ENCODE measurements at regions not wholly inside any gene's neighbourhood (a gene's known extent, or its start where the extent isn't known, plus 50 kb on each side); places are given as distances from the start of the nearest gene placed in this dataset.

- peak in 1 of 5 donors; percentile 1 for DNase-seq
- no peak for TF ChIP-seq CTCF (IDR thresholded peaks at IDR 0.05; ENCODE audit: borderline replicate concordance, extremely low read depth, insufficient read depth)
- Histone ChIP-seq H3K9ac (ENCODE audit: low read length in 3 of 3) (no peak overlapping the region), H3K9me3 (ENCODE audit: control insufficient read depth in 2 of 3, insufficient read depth in 1 of 3, low read length in 3 of 3) (no peaks in the 10 kb centered on the region), H3K27me3 (ENCODE audit: control insufficient read depth, insufficient read depth, low read length) (no peaks in the 10 kb centered on the region), H3K36me3 (ENCODE audit: control insufficient read depth in 2 of 3, insufficient read depth in 3 of 3, low read length in 3 of 3) (no peaks in the 10 kb centered on the region), H3K4me1 (ENCODE audit: control insufficient read depth in 2 of 3, insufficient read depth in 2 of 3, low read depth in 1 of 3, low read length in 3 of 3) (no peaks in the 10 kb centered on the region), H3K4me3 (ENCODE audit: low read length in 3 of 3) (no peak overlapping the region), H3K27ac (ENCODE audit: low read depth in 2 of 2, low read length in 2 of 2) (no peak overlapping the region)
- FAIRE-seq, result no peak
- intact Hi-C loops (cut with DNase I), result no loop called here
These were observed 469.1 kb downstream of the CBLN2 start for GRCh38 chr18:72075040-72075439.

- no peak for FAIRE-seq
- Histone ChIP-seq H3K4me3 (ENCODE audit: low read length in 3 of 3) (no peak overlapping the region), H3K9me3 (ENCODE audit: control insufficient read depth in 2 of 3, insufficient read depth in 1 of 3, low read length in 3 of 3) (no peaks in the 10 kb centered on the region), H3K27me3 (ENCODE audit: control insufficient read depth, insufficient read depth, low read length) (no peaks in the 10 kb centered on the region), H3K4me1 (ENCODE audit: control insufficient read depth in 2 of 3, insufficient read depth in 2 of 3, low read depth in 1 of 3, low read length in 3 of 3) (no peaks in the 10 kb centered on the region), H3K9ac (ENCODE audit: low read length in 3 of 3) (no peak overlapping the region), H3K27ac (ENCODE audit: low read depth in 2 of 2, low read length in 2 of 2) (no peak overlapping the region), H3K36me3 (ENCODE audit: control insufficient read depth in 2 of 3, insufficient read depth in 3 of 3, low read length in 3 of 3) (no peaks in the 10 kb centered on the region)
- no peak for TF ChIP-seq CTCF (IDR thresholded peaks at IDR 0.05; ENCODE audit: borderline replicate concordance, extremely low read depth, insufficient read depth)
- intact Hi-C loops (cut with DNase I), result no loop called here
- DNase-seq, result no peak
These were observed 481.1 kb downstream of the CBLN2 start for GRCh38 chr18:72063001-72063400.

GRCh38 chr18:72058851-72059250 lies 485.3 kb downstream of the CBLN2 start:
- FAIRE-seq (no peak), DNase-seq (no peak)
- H3K4me3 ChIP-seq (ENCODE audit: low read length in 3 of 3), result no peak overlapping the region
- H3K27me3 ChIP-seq (ENCODE audit: control insufficient read depth, insufficient read depth, low read length), result no peaks in the 10 kb centered on the region
- H3K36me3 ChIP-seq (ENCODE audit: control insufficient read depth in 2 of 3, insufficient read depth in 3 of 3, low read length in 3 of 3), result no peaks in the 10 kb centered on the region
- no peak overlapping the region for H3K9ac ChIP-seq (ENCODE audit: low read length in 3 of 3)
- no peaks in the 10 kb centered on the region for H3K4me1 ChIP-seq (ENCODE audit: control insufficient read depth in 2 of 3, insufficient read depth in 2 of 3, low read depth in 1 of 3, low read length in 3 of 3)
- no peak for TF ChIP-seq CTCF (IDR thresholded peaks at IDR 0.05; ENCODE audit: borderline replicate concordance, extremely low read depth, insufficient read depth)
- no peaks in the 10 kb centered on the region for H3K9me3 ChIP-seq (ENCODE audit: control insufficient read depth in 2 of 3, insufficient read depth in 1 of 3, low read length in 3 of 3)
- H3K27ac ChIP-seq (ENCODE audit: low read depth in 2 of 2, low read length in 2 of 2), result no peak overlapping the region
- intact Hi-C loops (cut with DNase I), result no loop called here

- TF ChIP-seq CTCF (IDR thresholded peaks at IDR 0.05; ENCODE audit: borderline replicate concordance, extremely low read depth, insufficient read depth), result no peak
- Histone ChIP-seq H3K36me3 (ENCODE audit: control insufficient read depth in 2 of 3, insufficient read depth in 3 of 3, low read length in 3 of 3) (no peaks in the 10 kb centered on the region), H3K27me3 (ENCODE audit: control insufficient read depth, insufficient read depth, low read length) (no peaks in the 10 kb centered on the region), H3K4me1 (ENCODE audit: control insufficient read depth in 2 of 3, insufficient read depth in 2 of 3, low read depth in 1 of 3, low read length in 3 of 3) (no peaks in the 10 kb centered on the region), H3K27ac (ENCODE audit: low read depth in 2 of 2, low read length in 2 of 2) (no peak overlapping the region), H3K4me3 (ENCODE audit: low read length in 3 of 3) (no peak overlapping the region), H3K9me3 (ENCODE audit: control insufficient read depth in 2 of 3, insufficient read depth in 1 of 3, low read length in 3 of 3) (no peaks in the 10 kb centered on the region), H3K9ac (ENCODE audit: low read length in 3 of 3) (no peak overlapping the region)
- FAIRE-seq (no peak), DNase-seq (no peak)
- intact Hi-C loops (cut with DNase I), result no loop called here
These were observed 488.0 kb downstream of the CBLN2 start for GRCh38 chr18:72056171-72056570.
